AG10803 (cell line): ENCODE measurements at regions not wholly inside any gene's neighbourhood (a gene's known extent, or its start where the extent isn't known, plus 50 kb on each side); places are given as distances from the start of the nearest gene placed in this dataset.

Source experiments
- DNase-seq: peaks from one replicate; pipeline ENCODE4 v3.0.0; 2010; ENCODE audit warnings: low read depth
- H3K4me3 ChIP-seq: 2 replicates; pipeline ENCODE4 v1.5.1; 2011; ENCODE audit warnings: mild to moderate bottlenecking, low read length, control low read depth
- TF ChIP-seq, protein P1 (sequence below): conservative IDR thresholded peaks from 2 replicates; pipeline ENCODE4 v1.5.1; 2011; ENCODE audit warnings: mild to moderate bottlenecking, low read length, control low read depth, inconsistent platforms

GRCh38 chr9:18129809-18130334, 344.1 kb upstream of the ADAMTSL1 start:
- no peak for DNase-seq
- TF ChIP-seq, protein P1, sequence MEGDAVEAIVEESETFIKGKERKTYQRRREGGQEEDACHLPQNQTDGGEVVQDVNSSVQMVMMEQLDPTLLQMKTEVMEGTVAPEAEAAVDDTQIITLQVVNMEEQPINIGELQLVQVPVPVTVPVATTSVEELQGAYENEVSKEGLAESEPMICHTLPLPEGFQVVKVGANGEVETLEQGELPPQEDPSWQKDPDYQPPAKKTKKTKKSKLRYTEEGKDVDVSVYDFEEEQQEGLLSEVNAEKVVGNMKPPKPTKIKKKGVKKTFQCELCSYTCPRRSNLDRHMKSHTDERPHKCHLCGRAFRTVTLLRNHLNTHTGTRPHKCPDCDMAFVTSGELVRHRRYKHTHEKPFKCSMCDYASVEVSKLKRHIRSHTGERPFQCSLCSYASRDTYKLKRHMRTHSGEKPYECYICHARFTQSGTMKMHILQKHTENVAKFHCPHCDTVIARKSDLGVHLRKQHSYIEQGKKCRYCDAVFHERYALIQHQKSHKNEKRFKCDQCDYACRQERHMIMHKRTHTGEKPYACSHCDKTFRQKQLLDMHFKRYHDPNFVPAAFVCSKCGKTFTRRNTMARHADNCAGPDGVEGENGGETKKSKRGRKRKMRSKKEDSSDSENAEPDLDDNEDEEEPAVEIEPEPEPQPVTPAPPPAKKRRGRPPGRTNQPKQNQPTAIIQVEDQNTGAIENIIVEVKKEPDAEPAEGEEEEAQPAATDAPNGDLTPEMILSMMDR, result no peak
- H3K4me3 ChIP-seq, result no peak overlapping the region

- no peak for DNase-seq
- TF ChIP-seq, protein P1, result no peak
- H3K4me3 ChIP-seq, result no peak overlapping the region
Measured at GRCh38 chr9:18136354-18136994, 337.5 kb upstream of the ADAMTSL1 start.

DNA sequence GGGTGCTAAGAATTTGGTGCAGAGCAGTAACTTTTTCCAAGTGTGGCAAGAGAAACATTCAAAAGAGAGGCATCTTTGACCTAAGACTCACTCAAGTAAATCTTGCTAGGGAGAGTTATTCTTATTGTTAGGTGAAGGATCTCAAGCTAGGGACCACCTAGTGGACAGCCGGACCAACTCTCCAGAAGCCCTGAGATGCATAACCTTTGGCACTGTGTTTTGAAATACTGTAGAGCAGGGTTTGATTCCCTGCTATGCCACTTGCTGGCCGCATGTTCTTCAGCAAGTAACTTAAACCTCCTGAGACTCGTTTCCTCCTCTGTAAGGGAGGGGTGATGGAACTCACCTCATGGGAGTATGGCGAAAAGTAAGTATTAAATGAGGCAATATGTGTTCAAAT, 336.1 kb upstream of the ADAMTSL1 start:
- no peak for DNase-seq
- H3K4me3 ChIP-seq, result no peak overlapping the region
- TF ChIP-seq, protein P1, result no peak

DNA sequence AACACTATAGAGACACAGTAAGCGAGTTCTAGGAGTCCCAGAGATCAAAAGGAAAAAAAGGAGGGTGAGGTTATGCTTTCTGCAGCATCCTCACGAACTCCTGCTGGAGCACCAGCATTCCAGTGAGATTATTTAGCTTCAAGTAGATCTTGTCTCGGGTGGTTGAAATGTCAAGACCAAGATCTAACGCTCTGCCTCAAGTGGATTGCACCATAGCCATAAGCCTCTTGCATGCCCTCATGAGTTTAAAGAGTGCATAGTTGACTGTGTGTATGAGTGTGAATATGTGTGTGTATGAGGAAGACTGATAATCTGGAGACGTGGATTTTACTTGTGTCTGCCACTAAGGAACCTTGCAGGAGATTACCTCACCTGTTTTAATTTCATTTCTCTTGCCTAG, 335.3 kb upstream of the ADAMTSL1 start:
- no peak for DNase-seq
- no peak overlapping the region for H3K4me3 ChIP-seq
- TF ChIP-seq, protein P1, result no peak

DNA sequence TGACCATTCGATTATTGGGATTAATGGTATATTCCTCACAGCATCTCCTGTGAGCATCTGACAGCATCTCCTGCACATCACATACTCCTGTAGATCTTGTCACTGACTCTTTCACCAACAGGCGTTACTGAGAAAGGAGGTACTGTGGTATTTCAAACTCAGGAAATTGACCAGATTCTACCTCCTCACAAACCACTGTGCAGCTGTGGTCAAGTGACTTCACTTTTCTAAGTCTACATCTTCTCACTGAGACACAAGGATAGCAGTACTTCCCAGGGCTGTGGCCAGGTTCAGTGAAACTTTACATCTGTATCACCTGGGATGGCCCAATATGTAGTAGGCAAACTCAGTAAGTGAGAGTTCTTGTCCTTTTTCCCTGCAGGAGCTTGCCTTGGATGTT, 332.3 kb upstream of the ADAMTSL1 start:
- TF ChIP-seq, protein P1, result no peak
- DNase-seq, result no peak
- H3K4me3 ChIP-seq, result no peak overlapping the region

DNA sequence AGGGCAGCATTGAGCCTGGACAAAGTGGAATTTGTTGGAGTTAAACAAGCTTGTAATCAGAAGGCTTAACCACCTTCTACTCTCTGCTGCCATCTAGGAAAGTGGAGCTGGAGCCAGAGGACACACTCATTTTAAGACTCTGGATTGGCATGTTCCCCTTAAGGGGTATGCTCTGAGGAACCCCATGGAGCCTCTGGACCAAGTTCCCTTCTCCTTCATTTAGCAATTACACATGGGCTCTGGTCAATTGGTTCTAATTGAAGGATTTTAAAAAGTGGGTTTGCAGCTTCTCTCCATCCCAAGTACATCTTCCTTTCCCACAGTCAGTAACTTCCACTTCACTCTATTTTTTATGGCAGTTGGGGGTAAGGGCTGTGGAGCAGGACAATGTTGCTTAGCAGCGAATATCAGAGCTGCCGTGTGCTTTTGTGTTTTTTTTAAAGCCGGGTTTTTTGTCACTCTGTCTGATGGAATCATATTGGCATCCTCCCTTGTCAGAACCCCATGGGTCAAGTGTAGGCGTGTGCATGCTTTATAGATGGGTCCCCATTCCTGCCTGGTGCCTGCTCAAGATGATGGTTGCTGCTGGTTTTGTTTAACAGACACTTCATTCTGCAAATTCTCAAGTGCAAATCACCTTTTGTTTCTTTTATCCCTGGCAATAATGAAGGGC, 330.7 kb upstream of the ADAMTSL1 start:
- DNase-seq, result no peak

More for the DNA sequence above, 330.7 kb upstream of the ADAMTSL1 start:
- TF ChIP-seq, protein P1, result peak; percentile 35
- H3K4me3 ChIP-seq, result no peak overlapping the region
